Ureter (tissue), 1 donor: ENCODE measurements at regions not wholly inside any gene's neighbourhood (a gene's known extent, or its start where the extent isn't known, plus 50 kb on each side); places are given as distances from the start of the nearest gene placed in this dataset.

ENCODE experiments used
- DNase-seq: peaks from one replicate; pipeline ENCODE4 v3.0.0-alpha.2; 2020; ENCODE audit warnings: low spot score
- donor health status: DM: yes; HTN: yes; CAD: no.

- DNase-seq, result peak; percentile 37
Measured at GRCh38 chr6:170000071-170000843, 248.8 kb downstream of the ERMARD start.

GRCh38 chr6:169999367-169999766 is 247.9 kb downstream of the ERMARD start:
- DNase-seq, result peak; percentile 20

DNA sequence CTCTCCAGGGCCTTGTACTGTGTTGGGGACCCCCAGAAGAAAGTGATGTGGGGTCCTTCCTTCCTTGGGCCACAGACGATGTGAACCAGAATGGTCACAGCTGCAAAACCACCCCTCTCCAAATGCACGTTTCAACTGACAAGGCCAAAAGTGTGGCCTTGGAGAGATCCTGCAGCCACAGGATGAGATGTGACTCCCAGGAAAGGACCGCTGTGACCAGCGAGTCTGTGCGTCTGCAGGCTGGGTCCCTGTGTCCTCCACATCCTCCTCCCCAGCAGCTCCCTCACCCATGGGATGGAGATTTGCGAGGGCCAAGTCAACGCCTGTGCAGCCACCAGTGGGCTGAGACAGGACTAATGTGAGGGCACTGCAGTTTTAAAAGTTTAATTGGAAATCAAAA is 247.0 kb downstream of the ERMARD start:
- DNase-seq, result peak; percentile 23

DNA sequence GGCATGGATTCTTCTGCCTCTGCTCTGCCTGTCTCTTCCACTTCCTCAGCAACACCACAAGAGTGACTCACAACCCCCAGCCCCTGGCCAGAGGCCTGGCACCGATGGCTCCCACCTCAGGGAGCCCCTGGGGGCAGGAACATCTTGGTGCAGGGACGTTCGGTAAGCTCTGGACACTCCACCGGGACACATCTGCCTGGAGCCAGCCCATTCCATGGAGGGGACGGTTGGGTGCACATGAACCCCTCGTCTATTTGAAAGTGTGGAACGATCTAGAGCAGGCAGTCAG is 246.5 kb downstream of the ERMARD start:
- peak; percentile 38 for DNase-seq

- DNase-seq, result peak; percentile 18
Measured at GRCh38 chr6:169997187-169997929, 245.9 kb downstream of the ERMARD start.

GRCh38 chr6:169996378-169997051 is 245.1 kb downstream of the ERMARD start:
- peak; percentile 4 for DNase-seq

GRCh38 chr6:169994739-169995138 is 243.3 kb downstream of the ERMARD start:
- DNase-seq, result peak; percentile 1

- DNase-seq, result peak; percentile 35
Measured at GRCh38 chr6:169993861-169994481, 242.5 kb downstream of the ERMARD start.

DNA sequence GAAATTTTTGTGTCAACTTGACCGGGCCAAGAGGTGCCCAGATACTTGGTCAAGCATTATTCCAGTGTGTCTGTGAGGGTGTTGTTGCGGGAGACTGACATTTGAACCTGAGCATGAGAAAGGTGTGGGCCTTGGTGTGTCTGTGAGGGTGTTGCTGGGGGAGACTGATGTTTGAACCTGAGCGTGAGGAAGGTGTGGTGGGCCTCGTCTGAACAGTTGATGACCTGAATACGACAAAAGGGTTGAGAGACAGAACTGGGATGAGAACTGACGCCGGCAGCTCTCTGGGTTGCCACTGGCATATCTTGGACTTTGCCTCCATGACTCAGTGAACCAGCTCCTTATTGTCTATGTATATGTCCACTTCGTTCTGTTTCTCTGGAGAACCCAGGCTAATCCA is 240.5 kb downstream of the ERMARD start:
- peak; percentile 29 for DNase-seq

DNA sequence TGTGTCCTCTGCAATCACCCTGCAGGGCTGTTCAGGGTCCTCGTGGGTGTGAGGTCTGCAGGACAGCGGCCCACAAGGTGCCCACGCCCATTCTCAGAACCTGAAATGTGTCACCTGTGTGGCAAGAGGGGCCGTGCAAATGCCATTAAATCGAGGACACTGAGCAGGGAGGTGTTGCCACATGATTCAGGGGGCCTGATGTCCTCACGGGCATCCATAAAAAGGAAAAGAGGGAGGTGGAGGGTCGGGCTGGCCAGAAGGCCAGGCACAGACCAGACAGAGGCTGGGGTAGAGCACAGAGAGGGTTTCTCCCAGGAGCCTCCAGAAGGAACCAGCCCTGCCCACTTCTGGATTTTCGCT is 239.6 kb downstream of the ERMARD start:
- DNase-seq, result no peak

GRCh38 chr6:169990095-169991030 is 238.9 kb downstream of the ERMARD start:
- no peak for DNase-seq

GRCh38 chr6:169989594-169989993 is 238.2 kb downstream of the ERMARD start:
- no peak for DNase-seq

GRCh38 chr6:169988769-169989550 is 237.5 kb downstream of the ERMARD start:
- no peak for DNase-seq

DNA sequence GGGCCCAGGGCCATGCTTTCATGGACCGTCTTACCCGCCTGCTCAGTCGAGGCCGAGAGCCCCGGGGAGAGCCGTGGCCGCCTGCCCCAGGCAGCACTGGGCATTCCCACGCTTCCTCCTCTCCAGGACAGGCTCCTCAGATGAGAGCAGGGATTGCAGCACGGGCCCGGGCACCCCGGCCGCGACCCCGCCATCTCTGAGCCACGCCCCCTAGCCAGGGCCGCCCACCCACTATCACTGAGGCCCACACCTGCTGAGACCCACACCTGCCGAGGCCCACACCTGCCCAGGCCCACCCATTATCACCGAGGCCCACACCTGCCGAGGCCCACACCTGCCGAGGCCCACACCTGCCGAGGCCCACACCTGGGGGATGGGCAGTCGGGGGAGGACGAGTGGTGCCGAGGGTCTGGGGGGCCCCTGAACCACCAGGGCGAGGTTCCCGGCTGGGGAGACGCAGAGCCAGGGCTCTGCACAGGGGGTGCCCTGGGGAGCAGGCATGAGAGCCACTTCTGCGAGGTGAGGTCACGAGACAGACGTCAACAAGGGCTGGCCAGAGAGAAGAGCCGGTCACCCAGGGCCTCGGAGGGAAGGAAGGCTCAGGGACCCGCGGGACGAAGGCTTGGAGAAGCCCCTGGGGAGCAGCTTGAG is 235.6 kb downstream of the ERMARD start:
- DNase-seq, result no peak

DNA sequence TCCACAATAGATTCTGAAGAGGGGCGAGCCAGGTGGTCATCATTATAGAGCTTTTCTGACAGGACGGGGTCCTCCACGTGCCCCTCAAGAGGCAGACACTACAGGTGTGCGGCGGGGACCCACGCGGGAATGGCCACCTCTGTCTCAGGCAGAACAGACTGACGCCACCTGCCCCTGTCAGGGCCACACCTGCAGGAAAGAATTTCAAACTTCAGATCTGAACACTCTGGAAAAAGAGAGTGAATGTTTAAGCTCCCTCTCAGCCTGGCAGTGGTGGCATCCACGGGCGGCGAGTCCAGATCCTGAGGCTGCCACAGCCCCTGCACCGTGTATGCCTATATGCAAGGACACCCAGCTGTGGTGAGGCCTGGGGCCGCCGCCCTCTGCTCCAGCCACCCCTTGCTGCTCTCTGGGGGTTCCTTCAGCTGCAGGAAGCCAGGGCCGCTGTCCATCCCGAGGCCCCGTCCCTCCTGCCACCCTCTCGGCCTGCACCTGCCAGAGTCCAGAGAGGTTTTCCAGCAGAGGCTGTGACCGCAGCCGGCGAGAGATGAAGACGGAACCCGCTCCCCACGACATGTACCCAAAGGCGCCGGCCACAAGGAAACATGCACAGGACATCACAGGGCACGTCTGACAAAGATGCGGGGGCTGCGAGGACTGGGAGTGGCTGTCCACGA is 234.9 kb downstream of the ERMARD start:
- no peak for DNase-seq

DNA sequence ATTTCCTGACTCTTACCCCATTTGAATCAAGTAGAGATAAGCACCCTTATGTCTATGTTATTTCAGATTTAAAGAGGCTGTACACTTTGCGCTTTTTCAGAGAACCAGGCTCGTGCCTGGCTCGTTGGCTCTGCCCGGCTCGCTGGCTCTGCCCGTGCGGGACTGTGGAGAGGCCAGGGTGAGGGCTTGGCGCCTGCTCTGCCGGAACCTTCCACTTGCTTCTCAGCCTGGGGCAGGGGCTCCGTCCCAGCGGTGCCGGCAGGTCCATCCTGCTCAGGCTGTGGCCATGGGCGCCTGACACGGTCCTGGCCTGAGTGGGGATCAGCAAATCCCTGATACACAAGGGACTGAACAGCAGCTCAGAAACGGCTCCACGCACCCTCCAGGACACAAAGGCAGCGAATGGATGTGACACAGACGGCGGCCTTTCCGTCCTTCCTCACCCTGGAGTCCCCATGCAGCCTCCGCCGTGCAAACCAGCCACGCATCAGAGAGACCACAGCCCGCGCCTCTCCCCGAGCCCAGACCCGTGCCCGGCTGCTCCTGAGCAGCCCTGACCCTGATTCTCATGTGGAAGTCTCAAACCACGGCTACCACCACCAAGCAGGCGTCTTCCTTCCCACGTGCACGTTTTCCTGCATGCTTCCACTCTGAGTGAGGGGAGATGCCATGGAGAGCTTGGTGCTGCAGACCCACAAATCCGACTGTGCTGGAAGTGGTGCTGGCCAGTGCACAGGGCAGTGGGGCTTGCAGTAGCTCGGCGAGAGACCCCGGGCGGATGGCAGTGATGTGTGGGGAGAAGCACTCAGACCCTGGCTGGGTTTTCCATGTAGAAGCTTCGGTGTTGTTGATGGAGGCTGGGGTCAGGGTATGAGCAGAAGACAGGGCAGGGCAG is 233.9 kb downstream of the ERMARD start:
- DNase-seq, result no peak

- DNase-seq, result no peak
Measured at GRCh38 chr6:169984181-169985120, 233.0 kb downstream of the ERMARD start.
